WTC11 (cell line): ENCODE measurements at regions not wholly inside any gene's neighbourhood (a gene's known extent, or its start where the extent isn't known, plus 50 kb on each side); places are given as distances from the start of the nearest gene placed in this dataset.

Source experiments
- ATAC-seq: fragments of 200-7000 bp; cut with Tn5 transposase; 2 replicates; pipeline ENCODE4 v1.10.0; 2021; ENCODE audit warnings: mild to moderate bottlenecking, moderate library complexity
- CTCF ChIA-PET: fragments of 300-600 bp; sonication (Branson Sonifier 250); formaldehyde crosslinking; loops from one replicate; lab custom pipeline; 2021; ENCODE audit warnings: antibody characterized with exemption; lab: Charles Lee
- POLR2A ChIA-PET: fragments of 350-600 bp; sonication (Branson Sonifier 250); formaldehyde crosslinking; loops from one replicate; lab custom pipeline; 2021; ENCODE audit warnings: antibody characterized with exemption; lab: Charles Lee
- DNase-seq: peaks from one replicate; pipeline ENCODE4 v3.0.0; 2021; ENCODE audit warnings: low spot score
- H3K27ac Mint-ChIP-seq: 2 replicates; pipeline ENCODE4 v1.8.0; 2021; ENCODE audit warnings: mixed read lengths
- H3K27me3 Mint-ChIP-seq: 2 replicates; pipeline ENCODE4 v1.8.0; 2021; ENCODE audit warnings: low read depth, mild to moderate bottlenecking, moderate library complexity, mixed read lengths
- H3K36me3 Mint-ChIP-seq: 2 replicates; pipeline ENCODE4 v1.8.0; 2021; ENCODE audit warnings: mixed read lengths
- H3K4me1 Mint-ChIP-seq: 2 replicates; pipeline ENCODE4 v1.8.0; 2022; ENCODE audit warnings: mixed read lengths
- H3K4me3 Mint-ChIP-seq: 2 replicates; pipeline ENCODE4 v1.8.0; 2021; ENCODE audit warnings: mild to moderate bottlenecking, moderate library complexity, mixed read lengths
- H3K9me3 Mint-ChIP-seq: 2 replicates; pipeline ENCODE4 v1.8.0; 2021; ENCODE audit warnings: mixed read lengths
- CBFB ChIP-seq: sonication (generic); formaldehyde crosslinking; IDR thresholded peaks from 2 replicates; pipeline ENCODE4 v1.8.1; 2022; ENCODE audit warnings: mild to moderate bottlenecking, low read depth, missing genetic modification reagents
- ELF4 ChIP-seq: sonication (generic); formaldehyde crosslinking; IDR thresholded peaks from 2 replicates; pipeline ENCODE4 v1.8.1; 2022; ENCODE audit warnings: low read depth, mild to moderate bottlenecking, moderate library complexity, missing genetic modification reagents
- ETV6 ChIP-seq: sonication (generic); formaldehyde crosslinking; IDR thresholded peaks from 2 replicates; pipeline ENCODE4 v1.8.1; 2022; ENCODE audit warnings: mild to moderate bottlenecking, missing genetic modification reagents
- GTF2I ChIP-seq: fragments of 250-450 bp; sonication (Bioruptor Pico); conservative IDR thresholded peaks from 2 replicates; pipeline ENCODE4 v1.4.0; 2021; ENCODE audit warnings: mild to moderate bottlenecking
- MXD4 ChIP-seq: fragments of 250-450 bp; sonication (Bioruptor Pico); IDR thresholded peaks from 2 replicates; pipeline ENCODE4 v1.8.0; 2021; ENCODE audit warnings: mild to moderate bottlenecking, moderate library complexity, borderline replicate concordance
- NFATC4 ChIP-seq: fragments of 250-450 bp; sonication (Bioruptor Pico); IDR thresholded peaks from 2 replicates; pipeline ENCODE4 v1.9.0; 2021; ENCODE audit warnings: mild to moderate bottlenecking
- PRRX2 ChIP-seq: fragments of 250-450 bp; sonication (Bioruptor Pico); IDR thresholded peaks from 2 replicates; pipeline ENCODE4 v1.8.0; 2021; ENCODE audit warnings: mild to moderate bottlenecking
- RELA ChIP-seq: sonication (generic); formaldehyde crosslinking; IDR thresholded peaks from 2 replicates; pipeline ENCODE4 v1.8.1; 2022; ENCODE audit warnings: missing genetic modification reagents, mild to moderate bottlenecking, borderline replicate concordance
- SOX15 ChIP-seq: fragments of 250-450 bp; sonication (Bioruptor Pico); IDR thresholded peaks from 2 replicates; pipeline ENCODE4 v1.9.0; 2021; ENCODE audit warnings: mild to moderate bottlenecking
- ZNF219 ChIP-seq: sonication (generic); formaldehyde crosslinking; IDR thresholded peaks from 2 replicates; pipeline ENCODE4 v1.8.0; 2023; ENCODE audit warnings: missing genetic modification reagents, mild to moderate bottlenecking, borderline replicate concordance
- ZNF671 ChIP-seq: fragments of 250-450 bp; sonication (Bioruptor Pico); IDR thresholded peaks from 2 replicates; pipeline ENCODE4 v1.8.0; 2021; ENCODE audit warnings: mild to moderate bottlenecking
- TF ChIP-seq, protein P1 (sequence below): sonication (generic); formaldehyde crosslinking; IDR thresholded peaks from 2 replicates; pipeline ENCODE4 v1.8.1; 2023; ENCODE audit warnings: mild to moderate bottlenecking, missing genetic modification reagents
- TF ChIP-seq, protein P2 (sequence below): sonication (generic); formaldehyde crosslinking; IDR thresholded peaks from 2 replicates; pipeline ENCODE4 v1.8.0; 2023; ENCODE audit warnings: missing genetic modification reagents
- TF ChIP-seq, protein P3 (sequence below): sonication (generic); formaldehyde crosslinking; IDR thresholded peaks from 2 replicates; pipeline ENCODE4 v1.8.1; 2022; ENCODE audit warnings: low read depth, missing genetic modification reagents, borderline replicate concordance
- TF ChIP-seq, protein P4 (sequence below): fragments of 250-450 bp; sonication (Bioruptor Pico); IDR thresholded peaks from 2 replicates; pipeline ENCODE4 v2.1.2; 2022; ENCODE audit warnings: mild to moderate bottlenecking, moderate library complexity
- TF ChIP-seq, protein P5 (sequence below): sonication (generic); formaldehyde crosslinking; IDR thresholded peaks from 2 replicates; pipeline ENCODE4 v1.8.1; 2023; ENCODE audit warnings: mild to moderate bottlenecking, moderate library complexity, missing genetic modification reagents
- TF ChIP-seq, protein P6 (sequence below): sonication (generic); formaldehyde crosslinking; IDR thresholded peaks from 2 replicates; pipeline ENCODE4 v1.8.1; 2023; ENCODE audit warnings: mild to moderate bottlenecking, missing genetic modification reagents, moderate library complexity
- TF ChIP-seq, protein P7 (sequence below): sonication (generic); formaldehyde crosslinking; IDR thresholded peaks from 2 replicates; pipeline ENCODE4 v1.8.1; 2022; ENCODE audit warnings: missing genetic modification reagents, borderline replicate concordance
- TF ChIP-seq, protein P8 (sequence below): fragments of 250-450 bp; sonication (Bioruptor Pico); IDR thresholded peaks from 2 replicates; pipeline ENCODE4 v1.9.0; 2021; ENCODE audit warnings: mild to moderate bottlenecking
- TF ChIP-seq, protein P9 (sequence below): sonication (generic); formaldehyde crosslinking; IDR thresholded peaks from 2 replicates; pipeline ENCODE4 v1.8.1; 2022; ENCODE audit warnings: low read depth, mild to moderate bottlenecking, moderate library complexity, missing genetic modification reagents, borderline replicate concordance
- TF ChIP-seq, protein P10 (sequence below): sonication (generic); formaldehyde crosslinking; conservative IDR thresholded peaks from 2 replicates; pipeline ENCODE4 v1.8.1; 2022; ENCODE audit warnings: mild to moderate bottlenecking, missing genetic modification reagents

DNA sequence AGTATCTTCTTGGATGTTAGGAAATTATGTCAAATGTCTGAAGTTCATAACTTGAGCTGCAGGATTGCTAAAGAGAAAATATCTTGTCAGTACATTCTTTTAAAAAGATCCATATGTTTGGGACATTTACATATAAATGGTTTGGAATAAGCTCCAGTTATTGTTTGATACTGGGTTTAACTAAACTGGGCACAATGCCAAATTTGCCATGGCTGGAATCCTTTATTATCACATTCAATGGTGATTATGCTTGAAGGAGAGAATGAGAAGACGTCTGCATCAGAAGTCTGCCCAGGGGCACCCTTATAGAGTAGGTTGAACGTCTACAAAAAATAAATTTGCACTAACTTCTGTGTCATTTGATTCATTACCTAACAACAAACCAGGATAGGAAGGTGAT, 652.5 kb downstream of the AMY1C start (continued):
- TF ChIP-seq, protein P1, sequence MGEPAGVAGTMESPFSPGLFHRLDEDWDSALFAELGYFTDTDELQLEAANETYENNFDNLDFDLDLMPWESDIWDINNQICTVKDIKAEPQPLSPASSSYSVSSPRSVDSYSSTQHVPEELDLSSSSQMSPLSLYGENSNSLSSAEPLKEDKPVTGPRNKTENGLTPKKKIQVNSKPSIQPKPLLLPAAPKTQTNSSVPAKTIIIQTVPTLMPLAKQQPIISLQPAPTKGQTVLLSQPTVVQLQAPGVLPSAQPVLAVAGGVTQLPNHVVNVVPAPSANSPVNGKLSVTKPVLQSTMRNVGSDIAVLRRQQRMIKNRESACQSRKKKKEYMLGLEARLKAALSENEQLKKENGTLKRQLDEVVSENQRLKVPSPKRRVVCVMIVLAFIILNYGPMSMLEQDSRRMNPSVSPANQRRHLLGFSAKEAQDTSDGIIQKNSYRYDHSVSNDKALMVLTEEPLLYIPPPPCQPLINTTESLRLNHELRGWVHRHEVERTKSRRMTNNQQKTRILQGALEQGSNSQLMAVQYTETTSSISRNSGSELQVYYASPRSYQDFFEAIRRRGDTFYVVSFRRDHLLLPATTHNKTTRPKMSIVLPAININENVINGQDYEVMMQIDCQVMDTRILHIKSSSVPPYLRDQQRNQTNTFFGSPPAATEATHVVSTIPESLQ (CRISPR knock-in tag), result no peak

DNA sequence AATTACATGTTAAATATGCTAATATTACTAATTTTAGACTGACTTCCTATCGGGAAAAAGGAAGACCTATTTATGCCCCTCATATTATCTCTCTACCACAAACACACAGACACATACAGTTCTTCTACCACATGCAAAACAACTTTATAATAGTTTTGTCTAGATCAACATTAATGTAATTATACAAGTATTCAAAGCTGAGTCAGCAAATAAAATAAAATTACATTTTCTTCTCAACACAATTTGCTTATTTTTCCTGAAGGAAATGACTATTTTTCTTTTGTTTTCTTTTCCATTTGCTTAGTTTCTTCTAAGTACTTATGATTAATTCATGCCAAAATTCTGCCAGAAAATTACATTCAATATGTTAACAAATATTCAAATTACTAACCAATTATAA, 654.2 kb downstream of the AMY1C start:
- Mint-ChIP-seq H3K27ac (no peak overlapping the region), H3K4me1 (no peaks in the 10 kb centered on the region), H3K9me3 (peaks cover 13% of the 10 kb centered on the region), H3K27me3 (no peaks in the 10 kb centered on the region), H3K36me3 (no peaks in the 10 kb centered on the region), H3K4me3 (no peak overlapping the region)
- POLR2A ChIA-PET, result no interaction called here
- ATAC-seq, result no peak
- TF ChIP-seq, protein P2, sequence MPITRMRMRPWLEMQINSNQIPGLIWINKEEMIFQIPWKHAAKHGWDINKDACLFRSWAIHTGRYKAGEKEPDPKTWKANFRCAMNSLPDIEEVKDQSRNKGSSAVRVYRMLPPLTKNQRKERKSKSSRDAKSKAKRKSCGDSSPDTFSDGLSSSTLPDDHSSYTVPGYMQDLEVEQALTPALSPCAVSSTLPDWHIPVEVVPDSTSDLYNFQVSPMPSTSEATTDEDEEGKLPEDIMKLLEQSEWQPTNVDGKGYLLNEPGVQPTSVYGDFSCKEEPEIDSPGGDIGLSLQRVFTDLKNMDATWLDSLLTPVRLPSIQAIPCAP (CRISPR knock-in tag), result no peak
- TF ChIP-seq, protein P3, sequence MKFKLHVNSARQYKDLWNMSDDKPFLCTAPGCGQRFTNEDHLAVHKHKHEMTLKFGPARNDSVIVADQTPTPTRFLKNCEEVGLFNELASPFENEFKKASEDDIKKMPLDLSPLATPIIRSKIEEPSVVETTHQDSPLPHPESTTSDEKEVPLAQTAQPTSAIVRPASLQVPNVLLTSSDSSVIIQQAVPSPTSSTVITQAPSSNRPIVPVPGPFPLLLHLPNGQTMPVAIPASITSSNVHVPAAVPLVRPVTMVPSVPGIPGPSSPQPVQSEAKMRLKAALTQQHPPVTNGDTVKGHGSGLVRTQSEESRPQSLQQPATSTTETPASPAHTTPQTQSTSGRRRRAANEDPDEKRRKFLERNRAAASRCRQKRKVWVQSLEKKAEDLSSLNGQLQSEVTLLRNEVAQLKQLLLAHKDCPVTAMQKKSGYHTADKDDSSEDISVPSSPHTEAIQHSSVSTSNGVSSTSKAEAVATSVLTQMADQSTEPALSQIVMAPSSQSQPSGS (CRISPR knock-in tag), result no peak
- no peak for DNase-seq
- CTCF ChIA-PET, result no interaction called here

DNA sequence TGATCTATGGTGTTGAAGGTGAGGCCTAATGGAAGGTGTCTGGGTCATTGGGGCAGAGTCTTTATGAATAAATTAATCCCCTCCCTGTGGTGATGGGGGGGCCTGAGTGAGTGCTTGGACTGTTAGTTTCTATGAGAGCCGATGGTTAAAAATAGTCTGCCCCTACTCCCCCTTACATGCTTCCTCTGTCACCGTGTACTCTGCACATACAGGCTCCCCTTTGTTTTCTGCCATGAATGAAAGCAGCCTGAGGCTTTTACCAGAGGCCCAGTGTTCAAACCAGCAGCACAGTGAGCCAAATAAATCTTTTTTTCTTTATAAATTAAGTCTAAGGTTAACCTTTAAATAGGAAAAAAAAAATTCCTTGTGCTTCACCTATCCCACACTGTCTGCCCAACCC, 657.0 kb downstream of the AMY1C start:
- no peaks in the 10 kb centered on the region for H3K36me3 Mint-ChIP-seq
- TF ChIP-seq MXD4 (CRISPR knock-in tag) (no peak), SOX15 (CRISPR knock-in tag) (no peak), ETV6 (CRISPR knock-in tag) (no peak), ZNF671 (CRISPR knock-in tag) (no peak), ZNF219 (CRISPR knock-in tag) (no peak), CBFB (CRISPR knock-in tag) (no peak), GTF2I (CRISPR knock-in tag) (no peak), ELF4 (CRISPR knock-in tag) (no peak), PRRX2 (CRISPR knock-in tag) (no peak), RELA (CRISPR knock-in tag) (no peak), NFATC4 (no peak)
- TF ChIP-seq, protein P4, sequence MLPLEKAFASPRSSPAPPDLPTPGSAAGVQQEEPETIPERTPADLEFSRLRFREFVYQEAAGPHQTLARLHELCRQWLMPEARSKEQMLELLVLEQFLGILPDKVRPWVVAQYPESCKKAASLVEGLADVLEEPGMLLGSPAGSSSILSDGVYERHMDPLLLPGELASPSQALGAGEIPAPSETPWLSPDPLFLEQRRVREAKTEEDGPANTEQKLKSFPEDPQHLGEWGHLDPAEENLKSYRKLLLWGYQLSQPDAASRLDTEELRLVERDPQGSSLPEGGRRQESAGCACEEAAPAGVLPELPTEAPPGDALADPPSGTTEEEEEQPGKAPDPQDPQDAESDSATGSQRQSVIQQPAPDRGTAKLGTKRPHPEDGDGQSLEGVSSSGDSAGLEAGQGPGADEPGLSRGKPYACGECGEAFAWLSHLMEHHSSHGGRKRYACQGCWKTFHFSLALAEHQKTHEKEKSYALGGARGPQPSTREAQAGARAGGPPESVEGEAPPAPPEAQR (CRISPR knock-in tag), result no peak
- TF ChIP-seq, protein P5, sequence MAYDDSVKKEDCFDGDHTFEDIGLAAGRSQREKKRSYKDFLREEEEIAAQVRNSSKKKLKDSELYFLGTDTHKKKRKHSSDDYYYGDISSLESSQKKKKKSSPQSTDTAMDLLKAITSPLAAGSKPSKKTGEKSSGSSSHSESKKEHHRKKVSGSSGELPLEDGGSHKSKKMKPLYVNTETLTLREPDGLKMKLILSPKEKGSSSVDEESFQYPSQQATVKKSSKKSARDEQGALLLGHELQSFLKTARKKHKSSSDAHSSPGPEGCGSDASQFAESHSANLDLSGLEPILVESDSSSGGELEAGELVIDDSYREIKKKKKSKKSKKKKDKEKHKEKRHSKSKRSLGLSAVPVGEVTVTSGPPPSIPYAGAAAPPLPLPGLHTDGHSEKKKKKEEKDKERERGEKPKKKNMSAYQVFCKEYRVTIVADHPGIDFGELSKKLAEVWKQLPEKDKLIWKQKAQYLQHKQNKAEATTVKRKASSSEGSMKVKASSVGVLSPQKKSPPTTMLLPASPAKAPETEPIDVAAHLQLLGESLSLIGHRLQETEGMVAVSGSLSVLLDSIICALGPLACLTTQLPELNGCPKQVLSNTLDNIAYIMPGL (CRISPR knock-in tag), result no peak
- TF ChIP-seq, protein P6, sequence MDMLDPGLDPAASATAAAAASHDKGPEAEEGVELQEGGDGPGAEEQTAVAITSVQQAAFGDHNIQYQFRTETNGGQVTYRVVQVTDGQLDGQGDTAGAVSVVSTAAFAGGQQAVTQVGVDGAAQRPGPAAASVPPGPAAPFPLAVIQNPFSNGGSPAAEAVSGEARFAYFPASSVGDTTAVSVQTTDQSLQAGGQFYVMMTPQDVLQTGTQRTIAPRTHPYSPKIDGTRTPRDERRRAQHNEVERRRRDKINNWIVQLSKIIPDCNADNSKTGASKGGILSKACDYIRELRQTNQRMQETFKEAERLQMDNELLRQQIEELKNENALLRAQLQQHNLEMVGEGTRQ (CRISPR knock-in tag), result no peak
- TF ChIP-seq, protein P7, sequence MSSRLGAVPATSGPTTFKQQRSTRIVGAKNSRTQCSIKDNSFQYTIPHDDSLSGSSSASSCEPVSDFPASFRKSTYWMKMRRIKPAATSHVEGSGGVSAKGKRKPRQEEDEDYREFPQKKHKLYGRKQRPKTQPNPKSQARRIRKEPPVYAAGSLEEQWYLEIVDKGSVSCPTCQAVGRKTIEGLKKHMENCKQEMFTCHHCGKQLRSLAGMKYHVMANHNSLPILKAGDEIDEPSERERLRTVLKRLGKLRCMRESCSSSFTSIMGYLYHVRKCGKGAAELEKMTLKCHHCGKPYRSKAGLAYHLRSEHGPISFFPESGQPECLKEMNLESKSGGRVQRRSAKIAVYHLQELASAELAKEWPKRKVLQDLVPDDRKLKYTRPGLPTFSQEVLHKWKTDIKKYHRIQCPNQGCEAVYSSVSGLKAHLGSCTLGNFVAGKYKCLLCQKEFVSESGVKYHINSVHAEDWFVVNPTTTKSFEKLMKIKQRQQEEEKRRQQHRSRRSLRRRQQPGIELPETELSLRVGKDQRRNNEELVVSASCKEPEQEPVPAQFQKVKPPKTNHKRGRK (CRISPR knock-in tag), result no peak
- TF ChIP-seq, protein P8, sequence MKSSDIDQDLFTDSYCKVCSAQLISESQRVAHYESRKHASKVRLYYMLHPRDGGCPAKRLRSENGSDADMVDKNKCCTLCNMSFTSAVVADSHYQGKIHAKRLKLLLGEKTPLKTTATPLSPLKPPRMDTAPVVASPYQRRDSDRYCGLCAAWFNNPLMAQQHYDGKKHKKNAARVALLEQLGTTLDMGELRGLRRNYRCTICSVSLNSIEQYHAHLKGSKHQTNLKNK (CRISPR knock-in tag), result no peak
- TF ChIP-seq, protein P9, sequence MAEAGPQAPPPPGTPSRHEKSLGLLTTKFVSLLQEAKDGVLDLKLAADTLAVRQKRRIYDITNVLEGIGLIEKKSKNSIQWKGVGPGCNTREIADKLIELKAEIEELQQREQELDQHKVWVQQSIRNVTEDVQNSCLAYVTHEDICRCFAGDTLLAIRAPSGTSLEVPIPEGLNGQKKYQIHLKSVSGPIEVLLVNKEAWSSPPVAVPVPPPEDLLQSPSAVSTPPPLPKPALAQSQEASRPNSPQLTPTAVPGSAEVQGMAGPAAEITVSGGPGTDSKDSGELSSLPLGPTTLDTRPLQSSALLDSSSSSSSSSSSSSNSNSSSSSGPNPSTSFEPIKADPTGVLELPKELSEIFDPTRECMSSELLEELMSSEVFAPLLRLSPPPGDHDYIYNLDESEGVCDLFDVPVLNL (CRISPR knock-in tag), result no peak
- TF ChIP-seq, protein P10, sequence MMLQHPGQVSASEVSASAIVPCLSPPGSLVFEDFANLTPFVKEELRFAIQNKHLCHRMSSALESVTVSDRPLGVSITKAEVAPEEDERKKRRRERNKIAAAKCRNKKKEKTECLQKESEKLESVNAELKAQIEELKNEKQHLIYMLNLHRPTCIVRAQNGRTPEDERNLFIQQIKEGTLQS (CRISPR knock-in tag), result no peak
- TF ChIP-seq, all 79 proteins: peak for 0
- Mint-ChIP-seq H3K9me3 (peaks cover 13% of the 10 kb centered on the region), H3K4me3 (no peak overlapping the region), H3K4me1 (no peaks in the 10 kb centered on the region), H3K27ac (no peak overlapping the region), H3K27me3 (no peaks in the 10 kb centered on the region)
- no peak for ATAC-seq
- DNase-seq, result no peak
- ChIA-PET POLR2A (no interaction called here), CTCF (no interaction called here)
